Endothelial cell (in vitro differentiated cells): ENCODE measurements at regions not wholly inside any gene's neighbourhood (a gene's known extent, or its start where the extent isn't known, plus 50 kb on each side); places are given as distances from the start of the nearest gene placed in this dataset.

Experiments used
- DNase-seq: peaks from one replicate; pipeline ENCODE4 v3.0.0; 2021; ENCODE audit warnings: low spot score
- H3K27ac Mint-ChIP-seq: one replicate; pipeline ENCODE4 v1.8.0; 2021; ENCODE audit warnings: mixed read lengths, inconsistent platforms; ENCODE audit not compliant: unreplicated experiment
- H3K27me3 Mint-ChIP-seq: one replicate; pipeline ENCODE4 v1.8.0; 2021; ENCODE audit warnings: mild to moderate bottlenecking, moderate library complexity, mixed read lengths, inconsistent platforms; ENCODE audit not compliant: unreplicated experiment
- H3K36me3 Mint-ChIP-seq: one replicate; pipeline ENCODE4 v1.8.0; 2021; ENCODE audit warnings: mild to moderate bottlenecking, low read depth, mixed read lengths, inconsistent platforms; ENCODE audit not compliant: unreplicated experiment
- H3K4me1 Mint-ChIP-seq: one replicate; pipeline ENCODE4 v1.8.0; 2021; ENCODE audit warnings: mild to moderate bottlenecking, mixed read lengths, inconsistent platforms; ENCODE audit not compliant: unreplicated experiment
- H3K4me3 Mint-ChIP-seq: one replicate; pipeline ENCODE4 v1.8.0; 2021; ENCODE audit warnings: mild to moderate bottlenecking, mixed read lengths, inconsistent platforms; ENCODE audit not compliant: unreplicated experiment
- H3K9me3 Mint-ChIP-seq: one replicate; pipeline ENCODE4 v1.8.0; 2021; ENCODE audit warnings: mixed read lengths, inconsistent platforms; ENCODE audit not compliant: unreplicated experiment
- TF ChIP-seq, protein P1 (sequence below): fragments of 200-600 bp; sonication (generic); IDR thresholded peaks from one replicate; pipeline ENCODE4 v1.5.0; 2021; ENCODE audit warnings: antibody characterized with exemption; ENCODE audit not compliant: unreplicated experiment

DNA sequence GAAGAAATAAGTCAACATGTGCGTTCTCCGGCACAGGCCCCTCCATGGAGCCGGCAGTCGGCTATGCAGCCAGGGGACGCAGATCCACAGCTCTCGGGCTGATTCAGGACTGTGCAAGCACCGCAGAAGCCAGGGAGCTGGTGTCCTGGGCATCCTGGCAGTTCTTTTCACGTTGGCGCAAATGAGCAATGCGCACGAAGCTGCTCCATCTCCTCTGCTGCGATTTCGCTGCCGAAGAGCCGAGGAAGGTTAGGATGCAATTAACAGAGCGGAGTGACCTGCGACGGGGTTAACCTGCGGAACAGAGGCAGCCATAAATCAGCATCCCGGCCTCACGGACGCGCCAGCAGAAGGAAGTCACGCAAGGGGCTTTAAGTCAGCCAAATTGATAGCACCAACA lies 107.1 kb upstream of the POU3F3 start:
- TF ChIP-seq, protein P1, sequence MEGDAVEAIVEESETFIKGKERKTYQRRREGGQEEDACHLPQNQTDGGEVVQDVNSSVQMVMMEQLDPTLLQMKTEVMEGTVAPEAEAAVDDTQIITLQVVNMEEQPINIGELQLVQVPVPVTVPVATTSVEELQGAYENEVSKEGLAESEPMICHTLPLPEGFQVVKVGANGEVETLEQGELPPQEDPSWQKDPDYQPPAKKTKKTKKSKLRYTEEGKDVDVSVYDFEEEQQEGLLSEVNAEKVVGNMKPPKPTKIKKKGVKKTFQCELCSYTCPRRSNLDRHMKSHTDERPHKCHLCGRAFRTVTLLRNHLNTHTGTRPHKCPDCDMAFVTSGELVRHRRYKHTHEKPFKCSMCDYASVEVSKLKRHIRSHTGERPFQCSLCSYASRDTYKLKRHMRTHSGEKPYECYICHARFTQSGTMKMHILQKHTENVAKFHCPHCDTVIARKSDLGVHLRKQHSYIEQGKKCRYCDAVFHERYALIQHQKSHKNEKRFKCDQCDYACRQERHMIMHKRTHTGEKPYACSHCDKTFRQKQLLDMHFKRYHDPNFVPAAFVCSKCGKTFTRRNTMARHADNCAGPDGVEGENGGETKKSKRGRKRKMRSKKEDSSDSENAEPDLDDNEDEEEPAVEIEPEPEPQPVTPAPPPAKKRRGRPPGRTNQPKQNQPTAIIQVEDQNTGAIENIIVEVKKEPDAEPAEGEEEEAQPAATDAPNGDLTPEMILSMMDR, result no peak
- no peaks in the 10 kb centered on the region for H3K36me3 Mint-ChIP-seq
- H3K27ac Mint-ChIP-seq, result no peak overlapping the region
- H3K27me3 Mint-ChIP-seq, result peaks cover 7% of the 10 kb centered on the region
- DNase-seq, result no peak
- no peaks in the 10 kb centered on the region for H3K9me3 Mint-ChIP-seq
- H3K4me1 Mint-ChIP-seq, result peaks cover 9% of the 10 kb centered on the region
- H3K4me3 Mint-ChIP-seq, result no peak overlapping the region

DNA sequence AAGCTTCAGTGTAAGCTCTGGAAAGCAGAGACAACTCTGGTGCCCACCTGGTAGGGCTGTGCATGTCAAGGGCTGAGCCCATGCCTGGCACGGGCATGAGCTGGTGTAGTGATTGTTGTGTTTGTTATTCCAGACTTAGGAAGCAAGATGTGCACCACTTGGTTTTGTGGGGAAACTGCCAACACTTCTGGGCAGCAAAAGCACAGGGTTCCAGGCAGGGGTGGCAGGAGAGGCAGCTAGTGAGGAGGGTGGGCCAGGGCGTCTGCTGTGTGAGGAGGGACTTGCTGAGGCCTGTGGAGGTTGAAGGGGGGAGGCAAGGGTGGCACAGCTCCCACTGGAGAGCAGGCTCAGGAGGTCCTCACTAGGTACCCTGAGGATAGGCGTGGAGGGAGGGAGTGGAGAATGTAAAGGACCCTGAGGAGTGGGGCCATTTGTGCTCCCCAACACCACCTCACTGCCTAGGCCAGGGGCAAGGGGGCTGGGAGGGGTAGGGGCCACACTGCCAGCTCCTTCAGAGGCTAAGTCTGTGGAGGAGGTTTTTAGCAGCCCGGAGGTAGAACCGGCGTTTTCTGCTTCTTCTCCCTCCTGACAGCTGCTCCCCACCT lies 104.0 kb upstream of the POU3F3 start:
- H3K27ac Mint-ChIP-seq, result no peak overlapping the region
- TF ChIP-seq, protein P1, result no peak
- peaks cover 9% of the 10 kb centered on the region for H3K4me1 Mint-ChIP-seq
- H3K36me3 Mint-ChIP-seq, result no peaks in the 10 kb centered on the region
- no peak for DNase-seq
- H3K4me3 Mint-ChIP-seq, result no peak overlapping the region
- H3K9me3 Mint-ChIP-seq, result no peaks in the 10 kb centered on the region
- H3K27me3 Mint-ChIP-seq, result peaks cover 7% of the 10 kb centered on the region

DNA sequence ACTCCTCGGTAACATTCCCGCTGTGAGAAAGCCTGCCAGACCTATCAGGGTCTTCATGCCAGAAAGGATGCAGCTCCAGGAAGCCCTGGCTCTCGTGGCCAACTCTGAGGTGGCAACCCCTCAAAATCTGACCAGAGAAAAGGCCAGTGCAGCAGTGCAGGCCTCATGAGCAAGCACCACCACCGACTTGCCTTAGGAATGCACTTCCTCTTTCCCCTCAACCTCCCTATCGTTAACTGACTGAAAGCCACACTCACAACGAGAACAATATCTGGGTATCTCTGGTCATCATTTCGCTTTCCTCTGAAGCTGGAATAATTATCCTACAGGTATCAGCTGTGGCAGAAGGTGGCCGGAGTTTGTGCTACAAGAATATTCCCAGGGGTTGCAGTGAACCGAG lies 101.4 kb upstream of the POU3F3 start:
- H3K4me1 Mint-ChIP-seq, result peaks cover 9% of the 10 kb centered on the region
- H3K27ac Mint-ChIP-seq, result no peak overlapping the region
- peaks cover 12% of the 10 kb centered on the region for H3K27me3 Mint-ChIP-seq
- no peak for DNase-seq
- TF ChIP-seq, protein P1, result no peak
- no peaks in the 10 kb centered on the region for H3K9me3 Mint-ChIP-seq
- no peak overlapping the region for H3K4me3 Mint-ChIP-seq
- peaks cover 3% of the 10 kb centered on the region for H3K36me3 Mint-ChIP-seq

DNA sequence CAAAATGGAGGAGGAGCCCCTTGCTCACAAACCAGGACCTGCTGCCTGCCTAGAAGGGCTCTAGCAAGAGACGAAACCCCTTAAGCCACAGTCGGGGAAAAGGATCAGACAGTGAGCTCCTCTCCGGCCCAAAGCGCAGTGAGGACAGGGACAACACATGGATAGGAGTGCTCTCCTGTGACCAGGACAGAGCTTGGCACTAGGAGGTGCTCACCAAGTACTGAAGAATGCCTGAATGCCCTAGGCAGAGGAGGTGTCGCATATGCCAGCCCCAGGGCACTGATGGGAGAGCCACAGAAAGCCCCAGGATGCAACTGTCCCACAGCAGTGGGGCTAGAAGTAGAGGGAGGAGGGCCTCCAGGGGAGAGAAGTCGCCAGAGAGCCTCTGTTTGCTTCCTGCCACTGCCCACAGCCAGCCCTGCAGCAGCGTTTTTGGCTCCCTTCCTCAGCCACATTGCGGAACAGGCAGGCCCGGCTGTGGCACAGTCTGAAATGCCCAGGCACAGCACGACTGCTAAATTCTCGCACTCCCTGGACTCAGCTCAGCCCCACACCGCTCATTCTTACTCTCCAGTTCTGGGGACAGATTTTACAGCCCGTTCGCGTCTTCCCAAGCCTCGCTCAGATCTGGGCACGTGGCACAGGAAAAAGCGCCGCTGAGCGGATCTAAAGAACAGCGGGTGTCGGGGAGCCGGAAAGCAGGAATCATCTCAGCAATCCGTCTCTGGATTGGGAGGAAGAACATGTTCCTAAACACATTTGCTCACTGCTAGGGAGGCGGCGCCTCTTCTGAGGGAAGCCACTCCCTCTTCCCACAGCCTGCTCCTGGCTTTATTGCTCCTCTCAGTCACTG lies 98.7 kb upstream of the POU3F3 start:
- peaks cover 5% of the 10 kb centered on the region for H3K27me3 Mint-ChIP-seq
- peaks cover 5% of the 10 kb centered on the region for H3K4me1 Mint-ChIP-seq
- no peaks in the 10 kb centered on the region for H3K9me3 Mint-ChIP-seq
- H3K4me3 Mint-ChIP-seq, result no peak overlapping the region
- DNase-seq, result no peak
- TF ChIP-seq, protein P1, result no peak
- H3K27ac Mint-ChIP-seq, result no peak overlapping the region
- H3K36me3 Mint-ChIP-seq, result peaks cover 3% of the 10 kb centered on the region

DNA sequence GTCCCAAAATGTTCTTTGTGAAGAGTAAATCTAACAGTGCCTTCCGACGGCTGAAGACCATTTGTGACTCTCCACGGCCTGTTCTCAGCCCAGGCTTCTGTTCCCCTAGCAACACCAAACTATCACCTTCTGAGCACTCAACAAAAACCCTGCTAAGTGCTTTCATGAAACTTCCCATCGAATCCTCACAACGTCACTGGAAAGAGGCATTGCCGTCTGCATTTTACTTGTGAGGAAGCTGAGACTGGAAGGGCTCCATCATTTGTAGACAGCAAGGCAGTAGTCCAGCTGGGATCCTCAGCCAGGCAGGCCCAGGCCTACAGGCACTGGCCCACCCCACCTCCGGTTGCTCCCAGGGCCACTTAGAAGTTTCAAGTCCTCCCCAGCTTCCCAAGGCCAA lies 97.8 kb upstream of the POU3F3 start:
- Mint-ChIP-seq H3K9me3 (no peaks in the 10 kb centered on the region), H3K4me1 (peaks cover 12% of the 10 kb centered on the region), H3K36me3 (peaks cover 3% of the 10 kb centered on the region)

More for the DNA sequence above, 97.8 kb upstream of the POU3F3 start:
- peaks cover 6% of the 10 kb centered on the region for H3K27me3 Mint-ChIP-seq
- DNase-seq, result no peak
- no peak overlapping the region for H3K4me3 Mint-ChIP-seq
- no peak overlapping the region for H3K27ac Mint-ChIP-seq
- TF ChIP-seq, protein P1, result no peak
